H1 (cell line): ENCODE measurements at regions not wholly inside any gene's neighbourhood (a gene's known extent, or its start where the extent isn't known, plus 50 kb on each side); places are given as distances from the start of the nearest gene placed in this dataset.

Experiments
- CTCF ChIA-PET: fragments of 300-600 bp; sonication (Branson Sonifier 250); formaldehyde crosslinking; loops from one replicate; lab custom pipeline; 2021; ENCODE audit not compliant: partially characterized antibody; lab: Charles Lee
- POLR2A ChIA-PET: fragments of 300-600 bp; sonication (Branson Sonifier 250); formaldehyde crosslinking; loops from one replicate; lab custom pipeline; 2021; ENCODE audit warnings: inconsistent platforms; ENCODE audit not compliant: partially characterized antibody; lab: Charles Lee
- DNase-seq, 2 experiments: peaks; one replicate each; pipeline versions ENCODE4 v3.0.0 to v3.0.0-alpha.2; 2010 to 2022; ENCODE audit warnings: low spot score in 2 of 2, low read depth in 1 of 2, mixed read lengths in 1 of 2
- FAIRE-seq: peaks from 2 replicates; lab custom pipeline; 2011; peaks lifted over from hg19 to GRCh38; lab: Jason Lieb, UNC
- H2AFZ ChIP-seq: 2 replicates; pipeline ENCODE4 v1.8.1; 2012; ENCODE audit warnings: low read length, inconsistent platforms
- H2AK5ac ChIP-seq: 2 replicates; pipeline ENCODE4 v1.6.1; 2013; ENCODE audit warnings: low read depth, low read length
- H2BK120ac ChIP-seq: replicated peaks from 2 replicates; pipeline ENCODE3; 2013; ENCODE audit warnings: low read depth, low read length, inconsistent platforms
- H2BK12ac ChIP-seq: 2 replicates; pipeline ENCODE4 v1.6.1; 2013; ENCODE audit warnings: low read depth, low read length
- H2BK15ac ChIP-seq: 2 replicates; pipeline ENCODE4 v1.6.1; 2013; ENCODE audit warnings: low read length
- H2BK20ac ChIP-seq: 2 replicates; pipeline ENCODE4 v1.6.1; 2013; ENCODE audit warnings: low read length
- H2BK5ac ChIP-seq: 2 replicates; pipeline ENCODE4 v1.6.1; 2013; ENCODE audit warnings: low read depth, low read length
- H3K14ac ChIP-seq: 2 replicates; pipeline ENCODE4 v1.6.1; 2013; ENCODE audit warnings: inconsistent platforms; ENCODE audit not compliant: insufficient read length
- H3K18ac ChIP-seq: 2 replicates; pipeline ENCODE4 v1.6.1; 2013; ENCODE audit warnings: low read length; ENCODE audit errors: extremely low read depth
- H3K23ac ChIP-seq: 2 replicates; pipeline ENCODE4 v1.6.1; 2013; ENCODE audit warnings: inconsistent platforms; ENCODE audit not compliant: insufficient read length
- H3K23me2 ChIP-seq: 2 replicates; pipeline ENCODE4 v1.6.1; 2013; ENCODE audit warnings: low read depth, low read length
- H3K27ac ChIP-seq: 2 replicates; pipeline ENCODE4 v1.6.1; 2011; ENCODE audit warnings: low read depth, low read length, inconsistent platforms
- H3K27me3 ChIP-seq, 4 experiments: replicated peaks in 1 of 4; 1 replicate in 1 of 4; 2 replicates in 3 of 4; pipeline versions ENCODE4 v1.6.1 to v1.8.1; 2011 to 2013; ENCODE audit warnings: low read length in 3 of 4, mild to moderate bottlenecking in 3 of 4, inconsistent platforms in 2 of 4, mixed read lengths in 2 of 4, moderate library complexity in 1 of 4; ENCODE audit not compliant: control insufficient read depth in 3 of 4, insufficient read depth in 3 of 4; ENCODE audit errors: extremely low read depth in 1 of 4
- H3K36me3 ChIP-seq, 4 experiments: 2 replicates each; pipeline versions ENCODE4 v1.6.1 to v1.8.1; 2011 to 2013; ENCODE audit warnings: mild to moderate bottlenecking in 4 of 4, low read length in 3 of 4, moderate library complexity in 2 of 4, control low read depth in 1 of 4, inconsistent platforms in 1 of 4; ENCODE audit not compliant: insufficient read depth in 4 of 4, control insufficient read depth in 2 of 4
- H3K4ac ChIP-seq: replicated peaks from 2 replicates; pipeline ENCODE3; 2013; ENCODE audit warnings: low read length, low read depth, mixed read lengths, inconsistent platforms; ENCODE audit not compliant: insufficient read length
- H3K4me1 ChIP-seq, 4 experiments: replicated peaks in 1 of 4; 1 replicate in 1 of 4; 2 replicates in 3 of 4; pipeline versions ENCODE4 v1.6.1 to v1.8.1; 2011 to 2013; ENCODE audit warnings: low read length in 3 of 4, inconsistent platforms in 2 of 4, mixed read lengths in 1 of 4; ENCODE audit not compliant: insufficient read depth in 4 of 4, control insufficient read depth in 3 of 4
- H3K4me2 ChIP-seq, 2 experiments: 2 replicates each; pipeline versions ENCODE4 v1.6.1 to v1.8.1; 2011 to 2013; ENCODE audit warnings: low read depth in 2 of 2, low read length in 2 of 2, control low read depth in 1 of 2, inconsistent platforms in 1 of 2, mild to moderate bottlenecking in 1 of 2; ENCODE audit not compliant: insufficient read depth in 1 of 2
- H3K4me3 ChIP-seq, 4 experiments: fragments of 200-600, 300-600 bp in 1 of 4; sonication (generic), shearing (Covaris generic), sonication (Bioruptor Twin) in 1 of 4; 2 replicates each; pipeline versions ENCODE4 v1.5.1 to v1.8.1; 2011 to 2016; ENCODE audit warnings: low read length in 4 of 4, low read depth in 3 of 4, control low read depth in 2 of 4, inconsistent platforms in 2 of 4, mild to moderate bottlenecking in 2 of 4, mixed read lengths in 1 of 4, moderate library complexity in 1 of 4; ENCODE audit not compliant: insufficient read depth in 2 of 4; ENCODE audit errors: extremely low read depth in 1 of 4
- H3K56ac ChIP-seq: replicated peaks from 2 replicates; pipeline ENCODE3; 2013; ENCODE audit warnings: low read depth, mild to moderate bottlenecking, mixed read lengths, low read length, inconsistent platforms; ENCODE audit not compliant: insufficient read length
- H3K79me1 ChIP-seq: 2 replicates; pipeline ENCODE4 v1.6.1; 2013; ENCODE audit warnings: low read depth, low read length, control low read depth
- H3K79me2 ChIP-seq, 2 experiments: 2 replicates each; pipeline versions ENCODE4 v1.6.1 to v1.8.1; 2012 to 2013; ENCODE audit warnings: low read length in 2 of 2, mild to moderate bottlenecking in 2 of 2, inconsistent platforms in 1 of 2; ENCODE audit not compliant: insufficient read depth in 2 of 2, control insufficient read depth in 1 of 2
- H3K9ac ChIP-seq, 4 experiments: replicated peaks in 1 of 4; 1 replicate in 1 of 4; 2 replicates in 3 of 4; pipeline versions ENCODE4 v1.6.1 to v1.8.1; 2011 to 2013; ENCODE audit warnings: low read depth in 3 of 4, low read length in 3 of 4, control low read depth in 2 of 4, mild to moderate bottlenecking in 2 of 4, moderate library complexity in 2 of 4, inconsistent platforms in 1 of 4; ENCODE audit errors: extremely low read depth in 1 of 4
- H3K9me3 ChIP-seq, 2 experiments: 2 replicates each; pipeline versions ENCODE4 v1.6.1 to v1.8.1; 2012 to 2013; ENCODE audit warnings: mild to moderate bottlenecking in 2 of 2, moderate library complexity in 2 of 2, control low read depth in 1 of 2, inconsistent platforms in 1 of 2, low read depth in 1 of 2, low read length in 1 of 2, mixed read lengths in 1 of 2; ENCODE audit not compliant: insufficient read depth in 2 of 2
- H4K20me1 ChIP-seq, 2 experiments: replicated peaks in 1 of 2; 2 replicates each; pipeline versions ENCODE3 to v1.8.1; 2011 to 2013; ENCODE audit warnings: inconsistent platforms in 2 of 2, low read length in 2 of 2, mild to moderate bottlenecking in 1 of 2; ENCODE audit not compliant: insufficient read depth in 2 of 2, control insufficient read depth in 1 of 2
- H4K5ac ChIP-seq: 2 replicates; pipeline ENCODE4 v1.6.1; 2013; ENCODE audit warnings: low read length, low read depth, mixed read lengths, inconsistent platforms; ENCODE audit not compliant: insufficient read length
- H4K8ac ChIP-seq: 2 replicates; pipeline ENCODE4 v1.8.0; 2013; ENCODE audit warnings: mild to moderate bottlenecking, moderate library complexity, low read length, inconsistent platforms; ENCODE audit not compliant: insufficient read depth; ENCODE audit errors: extremely low read depth
- H4K91ac ChIP-seq: replicated peaks from 2 replicates; pipeline ENCODE3; 2013; ENCODE audit warnings: low read length, mixed read lengths, inconsistent platforms; ENCODE audit not compliant: insufficient read length
- ATF3 ChIP-seq: IDR thresholded peaks from 2 replicates; pipeline ENCODE4 v1.6.1; 2011; ENCODE audit warnings: low read depth, mild to moderate bottlenecking, low read length; ENCODE audit not compliant: insufficient read depth
- BRCA1 ChIP-seq: IDR thresholded peaks from 2 replicates; pipeline ENCODE4 v1.6.1; 2012; ENCODE audit warnings: low read depth, low read length, improper control_type of control experiment
- FOSL1 ChIP-seq: IDR thresholded peaks from 2 replicates; pipeline ENCODE4 v1.6.1; 2011; ENCODE audit warnings: mild to moderate bottlenecking, low read depth, low read length, moderate library complexity; ENCODE audit not compliant: insufficient read depth
- HDAC2 ChIP-seq, 2 experiments: fragments of 300-600 bp in 1 of 2; sonication (generic) in 1 of 2; IDR thresholded peaks; 2 replicates each; pipeline ENCODE4 v1.6.1; 2011 to 2012; ENCODE audit warnings: low read depth in 2 of 2, low read length in 2 of 2, mild to moderate bottlenecking in 2 of 2, moderate library complexity in 2 of 2, borderline replicate concordance in 1 of 2, inconsistent platforms in 1 of 2
- KDM4A ChIP-seq: IDR thresholded peaks from one replicate; pipeline ENCODE4 v1.7.1; 2012; ENCODE audit warnings: low read depth, mild to moderate bottlenecking, moderate library complexity, low read length, inconsistent platforms; ENCODE audit not compliant: severe bottlenecking
- POLR2A ChIP-seq, 2 experiments: IDR thresholded peaks; 1 replicate in 1 of 2; 2 replicates in 1 of 2; pipeline ENCODE4 v1.6.1; 2011; ENCODE audit warnings: low read depth in 2 of 2, low read length in 2 of 2, mild to moderate bottlenecking in 2 of 2; ENCODE audit errors: control extremely low read depth in 1 of 2
- RAD21 ChIP-seq, 2 experiments: IDR thresholded peaks in 1 of 2; conservative IDR thresholded peaks in 1 of 2; 2 replicates each; pipeline ENCODE4 v1.6.1; 2011; ENCODE audit warnings: low read depth in 2 of 2, low read length in 2 of 2, improper control_type of control experiment in 1 of 2, inconsistent platforms in 1 of 2, mild to moderate bottlenecking in 1 of 2, moderate library complexity in 1 of 2
- SAP30 ChIP-seq: fragments of 300-600 bp; sonication (generic); IDR thresholded peaks from 2 replicates; pipeline ENCODE4 v1.7.1; 2012; ENCODE audit warnings: low read length, moderate library complexity, mild to moderate bottlenecking, inconsistent platforms; ENCODE audit not compliant: insufficient read depth, insufficient replicate concordance
- SIN3A ChIP-seq, 2 experiments: IDR thresholded peaks in 1 of 2; conservative IDR thresholded peaks in 1 of 2; 2 replicates each; pipeline ENCODE4 v1.6.1; 2011 to 2012; ENCODE audit warnings: low read length in 2 of 2, improper control_type of control experiment in 1 of 2, low read depth in 1 of 2, mild to moderate bottlenecking in 1 of 2
- SIX5 ChIP-seq: IDR thresholded peaks from 2 replicates; pipeline ENCODE4 v1.6.1; 2011; ENCODE audit warnings: mild to moderate bottlenecking, low read depth, low read length
- SP1 ChIP-seq: IDR thresholded peaks from 2 replicates; pipeline ENCODE4 v1.6.1; 2011; ENCODE audit warnings: low read depth, low read length
- YY1 ChIP-seq: IDR thresholded peaks from 2 replicates; pipeline ENCODE4 v1.6.1; 2011; ENCODE audit warnings: low read depth, mild to moderate bottlenecking, low read length
- WGBS, 2 experiments: shearing (Covaris generic) in 1 of 2; methylation state at CpG; one replicate each; pipeline versions ENCODE4 v1.1.6 to v1.1.7; 2013 to 2015; ENCODE audit warnings: low lambda C conversion rate in 2 of 2, mixed read lengths in 2 of 2, inconsistent platforms in 1 of 2, low coverage in 1 of 2, missing lambda C conversion rate in 1 of 2; ENCODE audit not compliant: insufficient replicate concordance in 2 of 2, insufficient coverage in 1 of 2, insufficient read length in 1 of 2; ENCODE audit errors: extremely low coverage in 1 of 2, missing lambda C conversion rate in 1 of 2; 5-methylcytosine and 5-hydroxymethylcytosine counted together

DNA sequence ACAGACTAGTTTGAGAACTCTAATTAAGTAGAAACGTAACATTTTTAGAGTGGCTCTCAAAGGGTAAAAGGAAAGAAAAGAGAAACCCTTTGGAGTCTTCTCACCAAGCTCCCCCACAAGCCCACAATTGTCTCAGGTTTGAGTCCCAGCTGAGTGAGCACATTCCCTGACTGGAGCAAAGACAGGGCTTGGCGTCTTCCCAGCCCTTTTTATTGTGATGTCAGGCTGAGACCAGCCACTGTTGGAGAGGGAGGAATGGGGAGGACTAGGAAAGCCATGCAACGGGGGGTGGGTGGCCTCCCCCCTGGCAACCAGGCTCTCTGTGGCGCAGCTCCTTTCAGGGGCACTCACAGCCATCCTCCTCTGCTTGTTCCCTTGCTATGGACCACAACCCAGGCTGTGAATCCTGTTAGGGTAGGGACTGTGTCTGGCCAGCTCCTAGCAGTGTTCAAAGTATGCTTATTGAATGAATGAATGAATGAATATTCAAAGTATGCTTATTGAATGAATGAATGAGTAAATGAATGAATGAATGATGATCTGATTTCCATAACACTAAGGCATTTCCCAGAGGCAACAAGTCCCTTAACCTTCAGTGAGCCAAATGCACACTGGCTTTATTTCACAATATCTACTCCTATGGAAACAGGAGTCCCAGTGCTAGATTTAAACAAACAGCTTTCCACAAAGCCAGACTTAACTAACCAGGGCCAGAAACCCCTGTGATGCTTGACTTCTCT is 413.3 kb downstream of the MID1IP1 start:
- 52% methylated on average over 2 of the region's 4 CpGs; no CpG with 5 or more reads in 1 of the 2 experiments for WGBS, 2 experiments
- H2BK5ac ChIP-seq = no peak overlapping the region
- no peak overlapping the region for H3K4me3 ChIP-seq
- no peak overlapping the region for H3K14ac ChIP-seq
- H3K79me1 ChIP-seq = no peaks in the 10 kb centered on the region
- no peak overlapping the region for H2BK120ac ChIP-seq
- H3K27me3 ChIP-seq = no peaks in the 10 kb centered on the region
- H2BK20ac ChIP-seq = no peak overlapping the region
- no peaks in the 10 kb centered on the region; a peak in 1 of 8 replicates for H3K36me3 ChIP-seq
- H3K56ac ChIP-seq = no peak overlapping the region
- H4K5ac ChIP-seq = no peak overlapping the region
- ChIA-PET CTCF (interaction anchor here (1.0 kb wide), 1 partner anchor 116 kb away, joined by 3 read pairs; no protein-coding TSS in a partner anchor), POLR2A (no interaction called here)
- no peak overlapping the region for H3K18ac ChIP-seq
- FAIRE-seq (no peak), DNase-seq (no peak)
- H2AFZ ChIP-seq = no peak overlapping the region
- no peak overlapping the region for H3K27ac ChIP-seq
- H3K23me2 ChIP-seq = no peaks in the 10 kb centered on the region
- peaks cover 0 to 2% (median 0%) of the 10 kb centered on the region in 4 experiments; a peak in 2 of 7 replicates for H3K4me1 ChIP-seq
- H2AK5ac ChIP-seq = no peak overlapping the region
- H3K4me2 ChIP-seq = no peak overlapping the region
- H4K91ac ChIP-seq = no peak overlapping the region
- H3K23ac ChIP-seq = no peak overlapping the region
- no peak overlapping the region for H3K9ac ChIP-seq
- H2BK15ac ChIP-seq = no peak overlapping the region
- H4K20me1 ChIP-seq = no peaks in the 10 kb centered on the region
- H3K4ac ChIP-seq = no peak overlapping the region
- H2BK12ac ChIP-seq = no peak overlapping the region
- H3K9me3 ChIP-seq = no peaks in the 10 kb centered on the region
- no peak overlapping the region for H4K8ac ChIP-seq
- no peaks in the 10 kb centered on the region for H3K79me2 ChIP-seq
- TF ChIP-seq BRCA1 (no peak), YY1 (no peak), POLR2A (IDR thresholded peaks at IDR 0.05; ENCODE audit: control extremely low read depth in 1 of 2, low read depth in 2 of 2, low read length in 2 of 2) (no peak), SAP30 (no peak), SIX5 (no peak), SP1 (no peak), FOSL1 (no peak), ATF3 (no peak), HDAC2 (IDR thresholded peaks at IDR 0.05; ENCODE audit: borderline replicate concordance in 1 of 2, low read depth in 2 of 2, low read length in 2 of 2) (no peak), SIN3A (conservative IDR thresholded peaks at IDR 0.05 in 1 of 2, IDR thresholded peaks at IDR 0.05 in 1 of 2; ENCODE audit: low read depth in 1 of 2, low read length in 2 of 2) (no peak), RAD21 (IDR thresholded peaks at IDR 0.05 in 1 of 2, conservative IDR thresholded peaks at IDR 0.05 in 1 of 2; ENCODE audit: low read depth in 2 of 2, low read length in 2 of 2) (no peak), KDM4A (no peak)
